H9 (cell line): ENCODE measurements at regions not wholly inside any gene's neighbourhood (a gene's known extent, or its start where the extent isn't known, plus 50 kb on each side); places are given as distances from the start of the nearest gene placed in this dataset.

ENCODE experiments used
- DNase-seq: peaks from one replicate; pipeline ENCODE4 v3.0.0-alpha.2; 2017
- H2AFZ ChIP-seq: one replicate; pipeline ENCODE4 v1.6.1; 2013; ENCODE audit warnings: mild to moderate bottlenecking, low read length, control low read depth, moderate library complexity
- H2AK5ac ChIP-seq: 2 replicates; pipeline ENCODE4 v1.6.1; 2013; ENCODE audit warnings: low read length, control low read depth, mixed read lengths; ENCODE audit not compliant: insufficient read length
- H2BK120ac ChIP-seq: one replicate; pipeline ENCODE4 v1.6.1; 2013; ENCODE audit warnings: low read depth, mild to moderate bottlenecking, low read length, control low read depth, inconsistent platforms; ENCODE audit not compliant: poor library complexity, severe bottlenecking
- H2BK12ac ChIP-seq: 2 replicates; pipeline ENCODE4 v1.6.1; 2013; ENCODE audit warnings: low read length, control low read depth, mixed read lengths, low read depth; ENCODE audit not compliant: insufficient read length
- H2BK15ac ChIP-seq: 2 replicates; pipeline ENCODE4 v1.6.1; 2013; ENCODE audit warnings: low read depth, low read length, control low read depth
- H2BK20ac ChIP-seq: one replicate; pipeline ENCODE4 v1.6.1; 2013; ENCODE audit warnings: low read depth, mild to moderate bottlenecking, low read length, control low read depth, inconsistent platforms; ENCODE audit not compliant: poor library complexity, severe bottlenecking
- H2BK5ac ChIP-seq: 2 replicates; pipeline ENCODE4 v1.6.1; 2013; ENCODE audit warnings: low read length, control low read depth, mixed read lengths; ENCODE audit not compliant: insufficient read length
- H3K14ac ChIP-seq: 2 replicates; pipeline ENCODE4 v1.6.1; 2013; ENCODE audit warnings: low read length, control low read depth; ENCODE audit not compliant: insufficient read depth
- H3K18ac ChIP-seq: 2 replicates; pipeline ENCODE4 v1.6.1; 2013; ENCODE audit warnings: low read depth, mild to moderate bottlenecking, mixed read lengths, low read length, control low read depth; ENCODE audit not compliant: insufficient read length
- H3K23ac ChIP-seq: 2 replicates; pipeline ENCODE4 v1.6.1; 2013; ENCODE audit warnings: low read length, control low read depth, mixed read lengths, low read depth; ENCODE audit not compliant: insufficient read length
- H3K23me2 ChIP-seq: 2 replicates; pipeline ENCODE4 v1.6.1; 2013; ENCODE audit warnings: low read depth, mild to moderate bottlenecking, mixed read lengths, low read length, control low read depth; ENCODE audit not compliant: insufficient read length, poor library complexity, severe bottlenecking
- H3K27ac ChIP-seq: 2 replicates; pipeline ENCODE4 v1.5.1; 2013; ENCODE audit warnings: low read length, control low read depth, mixed read lengths, low read depth; ENCODE audit not compliant: insufficient read length
- H3K27me3 ChIP-seq: 2 replicates; pipeline ENCODE4 v1.6.1; 2013; ENCODE audit warnings: low read length, control low read depth, inconsistent platforms; ENCODE audit not compliant: insufficient read depth
- H3K4ac ChIP-seq: 2 replicates; pipeline ENCODE4 v1.6.1; 2013; ENCODE audit warnings: low read depth, mild to moderate bottlenecking, control low read depth, inconsistent platforms, low read length, moderate library complexity
- H3K4me1 ChIP-seq: 2 replicates; pipeline ENCODE4 v1.6.1; 2013; ENCODE audit warnings: low read length, control low read depth, inconsistent platforms; ENCODE audit not compliant: insufficient read depth
- H3K4me2 ChIP-seq: 2 replicates; pipeline ENCODE4 v1.6.1; 2013; ENCODE audit warnings: low read length, control low read depth, mixed read lengths; ENCODE audit not compliant: insufficient read length, insufficient read depth
- H3K56ac ChIP-seq: 2 replicates; pipeline ENCODE4 v1.6.1; 2013; ENCODE audit warnings: low read depth, mild to moderate bottlenecking, mixed read lengths, low read length, control low read depth; ENCODE audit not compliant: insufficient read length
- H3K79me1 ChIP-seq: 2 replicates; pipeline ENCODE4 v1.6.1; 2013; ENCODE audit warnings: low read depth, mild to moderate bottlenecking, moderate library complexity, low read length, control low read depth, inconsistent platforms; ENCODE audit not compliant: insufficient read depth, poor library complexity, severe bottlenecking
- H3K79me2 ChIP-seq: 2 replicates; pipeline ENCODE4 v1.6.1; 2013; ENCODE audit warnings: low read length, control low read depth, inconsistent platforms; ENCODE audit not compliant: insufficient read depth
- H3K9ac ChIP-seq: 2 replicates; pipeline ENCODE4 v1.6.1; 2013; ENCODE audit warnings: low read length, control low read depth, mixed read lengths; ENCODE audit not compliant: insufficient read length; ENCODE audit errors: extremely low read depth
- H3K9me3 ChIP-seq: one replicate; pipeline ENCODE4 v1.6.1; 2013; ENCODE audit warnings: low read depth, low read length, inconsistent platforms; ENCODE audit not compliant: control insufficient read depth
- H3T11ph ChIP-seq: one replicate; pipeline ENCODE4 v1.6.1; 2013; ENCODE audit warnings: mild to moderate bottlenecking, low read length, control low read depth, inconsistent platforms
- H4K20me1 ChIP-seq: one replicate; pipeline ENCODE4 v1.6.1; 2013; ENCODE audit not compliant: control insufficient read depth, insufficient read length, insufficient read depth
- H4K5ac ChIP-seq: 2 replicates; pipeline ENCODE4 v1.6.1; 2013; ENCODE audit warnings: low read depth, mild to moderate bottlenecking, mixed read lengths, low read length, control low read depth; ENCODE audit not compliant: insufficient read length
- H4K8ac ChIP-seq: replicated peaks from 2 replicates; pipeline ENCODE4 v1.6.1; 2013; ENCODE audit warnings: low read length, control low read depth, mixed read lengths, low read depth; ENCODE audit not compliant: insufficient read length
- H4K91ac ChIP-seq: 2 replicates; pipeline ENCODE4 v1.6.1; 2013; ENCODE audit warnings: low read depth, mild to moderate bottlenecking, moderate library complexity, mixed read lengths, low read length, control low read depth; ENCODE audit not compliant: insufficient read length
- H3K27ac Mint-ChIP-seq, 3 experiments: 2 replicates in 2 of 3; 3 replicates in 1 of 3; pipeline ENCODE4 v1.8.0; 2020 to 2021; ENCODE audit warnings: mixed read lengths in 3 of 3, mild to moderate bottlenecking in 1 of 3, moderate library complexity in 1 of 3
- H3K27me3 Mint-ChIP-seq: 2 replicates; pipeline ENCODE4 v1.8.0; 2021; ENCODE audit warnings: low read depth, mild to moderate bottlenecking, moderate library complexity, mixed read lengths
- H3K36me3 Mint-ChIP-seq, 3 experiments: 2 replicates in 2 of 3; 3 replicates in 1 of 3; pipeline ENCODE4 v1.8.0; 2020 to 2021; ENCODE audit warnings: low read depth in 3 of 3, mixed read lengths in 3 of 3; ENCODE audit not compliant: insufficient read depth in 1 of 3
- H3K4me1 Mint-ChIP-seq, 2 experiments: 2 replicates each; pipeline ENCODE4 v1.8.0; 2020; ENCODE audit warnings: mixed read lengths in 2 of 2
- H3K4me3 Mint-ChIP-seq, 2 experiments: 2 replicates in 1 of 2; 3 replicates in 1 of 2; pipeline ENCODE4 v1.8.0; 2020 to 2021; ENCODE audit warnings: mild to moderate bottlenecking in 2 of 2, mixed read lengths in 2 of 2, moderate library complexity in 1 of 2
- H3K9me3 Mint-ChIP-seq, 2 experiments: 2 replicates in 1 of 2; 3 replicates in 1 of 2; pipeline ENCODE4 v1.8.0; 2020; ENCODE audit warnings: mild to moderate bottlenecking in 2 of 2, mixed read lengths in 2 of 2, moderate library complexity in 1 of 2
- TF ChIP-seq, protein P1 (sequence below): fragments of 200-600 bp; sonication (generic); conservative IDR thresholded peaks from 3 replicates; pipeline ENCODE4 v1.8.0; 2021; ENCODE audit warnings: antibody characterized with exemption, mild to moderate bottlenecking

DNA sequence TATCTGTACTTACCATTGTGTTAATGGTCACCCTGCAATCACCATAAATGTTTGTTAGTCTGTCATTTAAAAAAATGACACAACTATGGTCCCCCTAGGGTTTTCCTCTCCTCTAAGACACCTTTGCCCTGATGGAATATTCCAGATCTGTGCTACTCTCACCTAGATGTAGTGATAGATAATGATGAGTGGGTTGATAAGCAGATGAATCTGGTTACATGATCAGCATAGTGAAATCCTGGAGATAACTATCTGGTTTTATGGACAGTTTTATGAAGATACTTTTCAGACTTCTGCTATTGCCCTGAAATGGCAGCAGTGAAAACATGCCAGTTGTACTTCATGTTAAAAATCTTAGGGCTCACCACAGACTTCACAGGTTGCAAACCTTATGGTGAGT is 152.4 kb downstream of the GATA3 start:
- Mint-ChIP-seq H3K27me3 (no peaks in the 10 kb centered on the region), H3K36me3 (no peaks in the 10 kb centered on the region), H3K4me1 (no peaks in the 10 kb centered on the region), H3K9me3 (no peaks in the 10 kb centered on the region), H3K27ac (no peak overlapping the region), H3K4me3 (no peak overlapping the region)
- no peaks in the 10 kb centered on the region for H3K79me1 ChIP-seq
- H3T11ph ChIP-seq, result no peak overlapping the region
- H3K9me3 ChIP-seq, result no peaks in the 10 kb centered on the region
- H3K79me2 ChIP-seq, result no peaks in the 10 kb centered on the region; the same call in 1 of the 2 replicates
- H4K5ac ChIP-seq, result no peak overlapping the region
- H3K18ac ChIP-seq, result no peak overlapping the region
- no peak overlapping the region for H3K4me2 ChIP-seq
- no peak overlapping the region for H3K9ac ChIP-seq
- no peak overlapping the region for H2BK12ac ChIP-seq
- no peak overlapping the region for H2BK5ac ChIP-seq
- no peak overlapping the region for H4K91ac ChIP-seq
- no peak overlapping the region for H3K56ac ChIP-seq
- no peaks in the 10 kb centered on the region for H3K4me1 ChIP-seq
- no peak overlapping the region for H4K8ac ChIP-seq
- H2BK15ac ChIP-seq, result no peak overlapping the region
- no peak overlapping the region for H2AK5ac ChIP-seq
- TF ChIP-seq, protein P1, sequence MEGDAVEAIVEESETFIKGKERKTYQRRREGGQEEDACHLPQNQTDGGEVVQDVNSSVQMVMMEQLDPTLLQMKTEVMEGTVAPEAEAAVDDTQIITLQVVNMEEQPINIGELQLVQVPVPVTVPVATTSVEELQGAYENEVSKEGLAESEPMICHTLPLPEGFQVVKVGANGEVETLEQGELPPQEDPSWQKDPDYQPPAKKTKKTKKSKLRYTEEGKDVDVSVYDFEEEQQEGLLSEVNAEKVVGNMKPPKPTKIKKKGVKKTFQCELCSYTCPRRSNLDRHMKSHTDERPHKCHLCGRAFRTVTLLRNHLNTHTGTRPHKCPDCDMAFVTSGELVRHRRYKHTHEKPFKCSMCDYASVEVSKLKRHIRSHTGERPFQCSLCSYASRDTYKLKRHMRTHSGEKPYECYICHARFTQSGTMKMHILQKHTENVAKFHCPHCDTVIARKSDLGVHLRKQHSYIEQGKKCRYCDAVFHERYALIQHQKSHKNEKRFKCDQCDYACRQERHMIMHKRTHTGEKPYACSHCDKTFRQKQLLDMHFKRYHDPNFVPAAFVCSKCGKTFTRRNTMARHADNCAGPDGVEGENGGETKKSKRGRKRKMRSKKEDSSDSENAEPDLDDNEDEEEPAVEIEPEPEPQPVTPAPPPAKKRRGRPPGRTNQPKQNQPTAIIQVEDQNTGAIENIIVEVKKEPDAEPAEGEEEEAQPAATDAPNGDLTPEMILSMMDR, result no peak
- H3K4ac ChIP-seq, result no peak overlapping the region
- H2AFZ ChIP-seq, result no peak overlapping the region
- DNase-seq, result no peak
- no peak overlapping the region for H2BK120ac ChIP-seq
- no peak overlapping the region for H3K14ac ChIP-seq
- H3K23ac ChIP-seq, result no peak overlapping the region
- H3K27me3 ChIP-seq, result no peaks in the 10 kb centered on the region
- H2BK20ac ChIP-seq, result no peak overlapping the region
- H4K20me1 ChIP-seq, result no peaks in the 10 kb centered on the region
- H3K23me2 ChIP-seq, result no peaks in the 10 kb centered on the region
- no peak overlapping the region for H3K27ac ChIP-seq
